Activated CD8-positive, alpha-beta T cell treated with anti-CD3 and anti-CD28 coated beads, Interleukin-2, amount 10 ng/mL, durations not matched to agents 7 days and 5 days (primary cell): ENCODE measurements at regions not wholly inside any gene's neighbourhood (a gene's known extent, or its start where the extent isn't known, plus 50 kb on each side); places are given as distances from the start of the nearest gene placed in this dataset.

Source experiments
- ATAC-seq: fragments of 150-1000 bp; cut with Tn5 transposase; one replicate; pipeline ENCODE4 v1.10.0; 2021; ENCODE audit warnings: moderate library complexity
- CTCF ChIA-PET: fragments of 350-600 bp; sonication (Branson Sonifier 250); formaldehyde crosslinking; loops from one replicate; lab custom pipeline; 2021; ENCODE audit warnings: antibody characterized with exemption; lab: Charles Lee
- POLR2A ChIA-PET: fragments of 350-600 bp; sonication (Branson Sonifier 250); formaldehyde crosslinking; loops from one replicate; lab custom pipeline; 2021; ENCODE audit warnings: antibody characterized with exemption; lab: Charles Lee
- DNase-seq: peaks from one replicate; pipeline ENCODE4 v3.0.0-alpha.2; 2020
- H3K27ac Mint-ChIP-seq: one replicate; pipeline ENCODE4 v1.8.0; 2021; ENCODE audit warnings: mild to moderate bottlenecking, mixed read lengths
- H3K27me3 Mint-ChIP-seq: one replicate; pipeline ENCODE4 v1.8.0; 2021; ENCODE audit warnings: low read depth, mixed read lengths
- H3K36me3 Mint-ChIP-seq: one replicate; pipeline ENCODE4 v1.8.0; 2021; ENCODE audit warnings: low read depth, mixed read lengths
- H3K4me1 Mint-ChIP-seq: one replicate; pipeline ENCODE4 v1.8.0; 2021; ENCODE audit warnings: low read depth, mixed read lengths
- H3K4me3 Mint-ChIP-seq: one replicate; pipeline ENCODE4 v1.8.0; 2021; ENCODE audit warnings: mild to moderate bottlenecking, mixed read lengths
- H3K9me3 Mint-ChIP-seq: one replicate; pipeline ENCODE4 v1.8.0; 2022; ENCODE audit warnings: mixed read lengths; ENCODE audit not compliant: insufficient read depth

DNA sequence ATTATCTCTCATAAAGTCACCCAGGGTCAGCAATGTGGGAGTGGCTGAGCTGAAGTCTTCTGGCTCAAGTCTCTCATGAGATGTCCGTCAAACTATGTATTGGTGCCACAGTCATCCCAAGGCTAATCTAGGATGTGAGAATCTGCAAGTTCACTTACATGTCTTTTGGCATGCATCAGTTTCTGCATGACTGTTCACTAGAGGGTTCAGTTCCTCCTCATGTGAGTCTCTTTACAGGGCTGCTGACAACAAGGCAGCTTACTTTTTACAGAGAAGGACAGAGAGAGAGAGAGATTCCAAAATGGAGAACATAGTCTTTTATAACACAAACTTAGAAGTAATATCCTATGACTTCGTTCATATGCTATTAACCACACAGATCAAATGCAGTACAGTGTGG lies 328.8 kb upstream of the SLITRK1 start:
- Mint-ChIP-seq H3K4me1 (no peaks in the 10 kb centered on the region), H3K36me3 (no peaks in the 10 kb centered on the region), H3K4me3 (no peak overlapping the region), H3K27me3 (peaks cover 2% of the 10 kb centered on the region), H3K27ac (no peak overlapping the region), H3K9me3 (no peaks in the 10 kb centered on the region)
- POLR2A ChIA-PET = no interaction called here
- no peak for DNase-seq
- no peak for ATAC-seq
- CTCF ChIA-PET = no interaction called here

DNA sequence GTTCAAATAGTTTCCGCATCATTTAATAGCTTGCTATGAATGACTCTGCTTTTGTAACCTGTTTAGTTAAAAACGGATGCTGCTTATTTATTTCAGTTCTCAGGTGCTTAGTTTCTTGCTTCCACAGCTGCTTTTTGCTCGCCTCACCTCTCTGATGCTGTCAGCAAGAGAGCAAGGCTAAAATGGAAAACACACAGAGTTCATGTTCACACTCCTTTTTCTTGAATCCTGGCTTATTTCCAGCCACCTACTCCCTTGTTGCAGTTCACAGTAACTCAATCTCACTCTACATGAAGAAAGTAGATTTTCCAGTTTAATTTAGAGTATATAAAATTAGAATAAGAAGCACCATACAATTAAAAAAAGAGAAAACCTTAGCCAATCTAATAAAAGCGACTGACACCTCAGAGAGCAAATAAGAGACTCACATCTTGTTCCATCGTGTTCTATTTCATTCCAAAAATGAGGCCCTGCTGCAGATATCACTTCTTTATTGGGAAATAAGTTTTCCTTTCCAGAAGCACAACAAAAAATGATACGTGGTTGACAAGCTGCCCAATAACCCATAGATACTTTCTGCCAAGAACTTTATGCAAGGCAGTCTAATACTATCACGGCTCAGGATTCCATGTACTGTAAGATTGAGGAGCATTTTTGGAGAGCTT lies 326.1 kb upstream of the SLITRK1 start:
- Mint-ChIP-seq H3K36me3 (no peaks in the 10 kb centered on the region), H3K4me1 (no peaks in the 10 kb centered on the region), H3K4me3 (no peak overlapping the region), H3K9me3 (no peaks in the 10 kb centered on the region), H3K27me3 (peaks cover 2% of the 10 kb centered on the region), H3K27ac (no peak overlapping the region)
- ChIA-PET POLR2A (no interaction called here), CTCF (no interaction called here)
- ATAC-seq (no peak), DNase-seq (no peak)

DNA sequence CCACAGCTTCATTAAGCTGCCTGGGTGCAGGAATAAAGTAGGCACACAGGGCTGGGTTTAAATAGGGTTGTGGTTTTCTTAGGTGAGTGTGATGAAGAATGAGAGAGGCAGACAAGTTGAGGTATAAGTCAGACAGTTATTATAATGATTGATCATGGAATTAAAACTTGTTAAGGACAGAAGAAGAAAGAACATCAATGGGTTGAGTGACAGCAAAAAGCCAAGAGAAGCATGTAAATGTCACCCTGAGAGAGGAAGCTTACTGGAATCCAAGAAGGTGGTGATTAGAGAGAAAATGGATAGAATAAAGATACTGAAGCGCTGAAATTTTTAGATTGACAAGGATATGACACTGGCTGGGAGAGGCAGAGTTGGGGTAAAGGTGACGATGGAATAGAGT lies 325.2 kb upstream of the SLITRK1 start:
- CTCF ChIA-PET = no interaction called here

DNA sequence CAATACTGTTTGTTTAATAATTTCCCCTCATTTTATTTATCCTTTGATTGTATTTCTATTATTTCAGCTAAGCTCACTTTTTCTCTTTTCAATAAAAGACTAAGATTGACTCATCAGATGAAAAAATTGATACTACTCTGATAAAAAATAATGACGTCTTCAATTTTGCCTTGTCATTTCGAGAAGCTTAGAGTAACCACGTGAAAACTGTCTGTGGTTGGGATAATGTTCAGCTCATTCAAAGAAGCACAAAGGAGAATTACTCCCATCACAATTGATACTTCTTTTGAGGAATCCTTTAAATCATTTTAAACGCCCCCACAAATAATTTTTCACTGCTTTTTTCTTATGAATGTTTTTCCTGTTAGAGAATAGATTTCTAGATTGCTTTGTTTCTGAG lies 318.7 kb upstream of the SLITRK1 start:
- Mint-ChIP-seq H3K36me3 (no peaks in the 10 kb centered on the region), H3K4me1 (peaks cover 5% of the 10 kb centered on the region), H3K9me3 (no peaks in the 10 kb centered on the region), H3K27ac (no peak overlapping the region), H3K27me3 (no peaks in the 10 kb centered on the region), H3K4me3 (no peak overlapping the region)
- ChIA-PET CTCF (interaction anchor here (0.9 kb wide), 1 partner anchor 8 kb away, joined by 3 read pairs; no protein-coding TSS in a partner anchor), POLR2A (no interaction called here)
- ATAC-seq (no peak), DNase-seq (no peak)

More for the DNA sequence above, 325.2 kb upstream of the SLITRK1 start:
- no peak for ATAC-seq
- Mint-ChIP-seq H3K27me3 (peaks cover under 1% of the 10 kb centered on the region), H3K36me3 (no peaks in the 10 kb centered on the region), H3K4me1 (no peaks in the 10 kb centered on the region), H3K27ac (no peak overlapping the region), H3K4me3 (no peak overlapping the region), H3K9me3 (no peaks in the 10 kb centered on the region)
- POLR2A ChIA-PET = no interaction called here
- DNase-seq = no peak

DNA sequence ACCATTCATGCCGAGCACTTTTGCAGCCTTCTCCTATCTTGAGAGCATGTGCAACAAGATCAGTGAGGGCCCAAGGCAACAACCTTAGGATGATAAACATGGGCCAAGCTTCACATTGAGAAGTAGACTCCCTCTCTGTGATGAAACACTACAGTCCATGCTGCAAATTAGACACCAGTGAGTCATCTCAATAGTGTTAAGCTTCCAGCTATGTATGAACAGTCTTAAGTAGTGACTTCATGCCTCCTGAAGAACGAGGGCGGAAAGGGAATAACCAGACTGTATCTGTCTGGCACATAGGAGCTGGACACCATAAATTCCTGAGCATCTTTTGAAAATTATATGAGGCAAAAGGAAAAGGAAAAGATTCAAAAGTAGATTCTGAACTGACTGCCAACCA lies 309.9 kb upstream of the SLITRK1 start:
- ChIA-PET CTCF (no interaction called here), POLR2A (no interaction called here)
- Mint-ChIP-seq H3K27me3 (no peaks in the 10 kb centered on the region), H3K4me1 (no peaks in the 10 kb centered on the region), H3K27ac (no peak overlapping the region), H3K4me3 (no peak overlapping the region), H3K36me3 (no peaks in the 10 kb centered on the region), H3K9me3 (no peaks in the 10 kb centered on the region)
- ATAC-seq (no peak), DNase-seq (no peak)

DNA sequence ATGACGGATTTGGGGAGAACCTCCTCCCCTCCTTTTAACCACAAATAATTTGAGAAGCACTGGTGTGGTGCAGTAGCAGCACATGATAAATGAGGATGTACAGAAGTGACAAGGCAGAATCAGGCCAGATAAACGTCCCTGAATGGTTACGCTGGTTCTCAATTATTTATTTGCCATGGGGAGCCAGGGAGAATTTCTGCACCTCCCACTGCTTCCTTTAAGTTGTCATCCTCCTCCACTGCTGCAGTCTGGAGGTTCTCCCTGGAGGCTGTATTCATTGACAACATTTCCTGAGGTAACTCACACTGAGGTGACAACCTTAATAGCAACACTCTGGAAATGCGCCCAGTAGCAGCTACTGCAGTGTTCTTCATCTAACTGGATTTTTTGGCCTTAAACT lies 308.9 kb upstream of the SLITRK1 start:
- H3K9me3 Mint-ChIP-seq = no peaks in the 10 kb centered on the region
- ChIA-PET CTCF (no interaction called here), POLR2A (no interaction called here)
- H3K4me3 Mint-ChIP-seq = no peak overlapping the region
- DNase-seq = no peak
- no peaks in the 10 kb centered on the region for H3K27me3 Mint-ChIP-seq
- no peaks in the 10 kb centered on the region for H3K36me3 Mint-ChIP-seq
- no peak for ATAC-seq
- no peaks in the 10 kb centered on the region for H3K4me1 Mint-ChIP-seq
- no peak overlapping the region for H3K27ac Mint-ChIP-seq

DNA sequence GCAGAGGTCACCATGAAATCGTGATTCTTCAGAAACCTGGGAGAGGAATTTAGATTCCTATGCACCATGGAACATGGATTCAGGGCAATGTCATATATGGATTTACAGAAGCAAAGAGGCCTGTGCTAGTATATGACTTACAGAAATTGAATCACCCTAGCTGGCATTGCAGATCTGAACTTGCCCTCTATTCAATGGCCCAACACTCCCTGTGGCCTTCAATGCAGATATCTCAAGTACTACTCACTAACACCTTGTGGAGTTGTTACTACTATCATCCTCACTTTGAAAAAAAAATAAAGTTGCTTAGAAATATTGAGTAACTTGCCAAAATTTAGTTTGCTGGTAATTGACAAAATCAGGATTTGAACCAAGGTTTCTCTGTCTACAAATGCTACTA lies 305.4 kb upstream of the SLITRK1 start:
- H3K27ac Mint-ChIP-seq = no peak overlapping the region
- H3K4me1 Mint-ChIP-seq = no peaks in the 10 kb centered on the region
- DNase-seq (no peak), ATAC-seq (no peak)
- ChIA-PET POLR2A (no interaction called here), CTCF (interaction anchor here (1.1 kb wide), 1 partner anchor 14 kb away, joined by 3 read pairs; no protein-coding TSS in a partner anchor)
- no peak overlapping the region for H3K4me3 Mint-ChIP-seq
- no peaks in the 10 kb centered on the region for H3K27me3 Mint-ChIP-seq
- no peaks in the 10 kb centered on the region for H3K9me3 Mint-ChIP-seq
- no peaks in the 10 kb centered on the region for H3K36me3 Mint-ChIP-seq

DNA sequence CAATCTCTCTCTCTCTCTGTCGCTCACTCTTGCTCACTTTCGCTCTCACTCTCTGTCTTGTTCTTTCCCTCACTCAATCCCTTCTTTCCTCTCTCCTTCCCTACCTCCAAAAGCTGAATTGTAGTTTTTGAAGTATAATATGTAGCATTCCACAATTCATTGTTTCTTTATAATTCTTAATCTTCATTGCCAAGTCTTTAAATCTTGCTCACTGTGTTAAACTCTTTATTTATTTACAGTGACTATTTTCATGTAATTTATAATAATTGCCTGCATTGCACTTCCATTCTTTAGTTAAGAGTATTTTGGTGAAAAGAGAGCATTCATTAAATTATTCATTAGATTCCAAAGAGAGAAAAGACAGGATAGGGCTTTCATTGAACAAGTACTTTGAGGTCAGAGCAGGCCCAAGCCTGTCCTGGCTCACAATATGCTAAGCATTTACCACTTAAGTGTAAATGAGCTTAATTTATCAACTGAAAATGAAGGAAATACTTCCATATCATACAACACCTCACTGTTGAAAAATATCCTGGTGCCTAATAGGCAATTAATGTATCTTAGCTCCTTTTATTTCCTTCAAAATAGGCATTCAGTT lies 257.4 kb upstream of the SLITRK1 start:
- no peak for ATAC-seq
- H3K4me1 Mint-ChIP-seq = peaks cover 32% of the 10 kb centered on the region
- H3K27ac Mint-ChIP-seq = peak overlapping the region; percentile 67
- peaks cover 5% of the 10 kb centered on the region for H3K36me3 Mint-ChIP-seq
- CTCF ChIA-PET = no interaction called here
- H3K9me3 Mint-ChIP-seq = no peaks in the 10 kb centered on the region
- POLR2A ChIA-PET = no interaction called here
- no peak overlapping the region for H3K4me3 Mint-ChIP-seq
- no peak for DNase-seq
- H3K27me3 Mint-ChIP-seq = no peaks in the 10 kb centered on the region

DNA sequence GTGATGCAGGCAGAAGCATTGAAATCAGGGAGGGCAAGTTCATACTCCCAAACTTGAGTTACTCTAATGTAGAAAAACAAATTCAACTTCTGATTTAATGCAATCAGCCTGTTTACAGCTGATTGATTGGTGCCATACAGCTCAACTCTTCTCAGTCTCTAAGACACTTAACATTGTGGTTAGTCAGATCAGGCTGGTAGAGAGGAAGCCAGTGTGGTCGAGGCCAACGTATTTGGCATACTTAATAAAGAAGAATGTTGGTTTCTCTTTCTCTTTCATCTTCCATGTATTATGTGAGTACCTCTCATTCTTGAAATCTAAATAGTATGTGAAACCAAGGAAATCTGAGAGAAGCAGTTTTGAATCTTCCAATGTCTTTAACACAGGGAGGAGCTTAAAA lies 255.0 kb upstream of the SLITRK1 start:
- Mint-ChIP-seq H3K27me3 (no peaks in the 10 kb centered on the region), H3K4me3 (peak overlapping the region; percentile 48), H3K27ac (peak overlapping the region; percentile 93), H3K4me1 (peaks cover 32% of the 10 kb centered on the region), H3K9me3 (no peaks in the 10 kb centered on the region), H3K36me3 (peaks cover 5% of the 10 kb centered on the region)
- ChIA-PET CTCF (interaction anchor here (1.6 kb wide), 1 partner anchor 11 kb away, joined by 5 read pairs; no protein-coding TSS in a partner anchor), POLR2A (no interaction called here)
- peak; percentile 99 for ATAC-seq
- peak; percentile 86 for DNase-seq

DNA sequence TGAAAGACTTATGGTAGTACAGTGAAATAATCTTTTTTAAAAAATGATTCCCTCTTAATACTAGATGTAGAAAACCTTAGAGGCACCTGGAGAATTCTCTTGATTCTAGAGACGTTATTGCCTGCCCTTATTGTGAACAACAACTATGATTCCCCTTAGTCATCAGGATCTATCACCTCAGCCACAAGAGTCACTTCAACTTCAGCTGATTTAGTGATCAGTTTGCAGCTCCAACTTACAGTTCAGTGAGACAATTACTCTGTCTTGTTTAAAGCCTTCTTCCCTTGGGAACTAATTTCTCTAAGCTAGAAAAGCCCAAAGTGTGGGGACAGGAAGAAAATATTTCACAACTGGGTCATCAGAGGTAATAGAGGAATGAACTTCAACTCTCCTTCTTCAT lies 254.3 kb upstream of the SLITRK1 start:
- ATAC-seq (peak; percentile 29), DNase-seq (no peak)
- ChIA-PET POLR2A (interaction anchor here (0.6 kb wide), 1 partner anchor 72 kb away, joined by 3 read pairs; no protein-coding TSS in a partner anchor), CTCF (interaction anchor here (0.5 to 1.6 kb wide), 2 partner anchors 10 to 271 kb away, joined by 4 to 5 read pairs; no protein-coding TSS in a partner anchor)
- Mint-ChIP-seq H3K36me3 (peaks cover 5% of the 10 kb centered on the region), H3K27ac (peak overlapping the region; percentile 93), H3K4me3 (peak overlapping the region; percentile 48), H3K9me3 (no peaks in the 10 kb centered on the region), H3K27me3 (no peaks in the 10 kb centered on the region), H3K4me1 (peaks cover 32% of the 10 kb centered on the region)

DNA sequence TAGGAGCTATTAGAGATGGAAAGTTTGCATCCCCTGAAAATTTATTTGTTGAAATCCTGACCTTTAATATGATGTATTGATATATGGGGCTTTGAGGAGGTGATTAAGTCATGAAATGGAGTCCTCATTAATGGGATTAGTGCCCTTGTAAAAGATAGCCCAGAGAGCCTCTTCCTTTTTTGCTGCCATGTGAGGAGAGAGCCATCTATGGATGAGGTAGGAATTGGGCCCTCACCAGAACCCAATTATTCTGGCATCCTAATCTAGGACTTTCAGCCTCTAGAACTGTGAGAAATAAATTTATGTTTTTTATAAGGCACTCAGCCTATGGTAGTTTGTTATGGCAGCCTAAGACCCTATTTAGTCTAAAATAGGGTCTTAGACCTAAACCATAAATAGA lies 250.2 kb upstream of the SLITRK1 start:
- Mint-ChIP-seq H3K4me1 (peaks cover 18% of the 10 kb centered on the region), H3K36me3 (peaks cover 3% of the 10 kb centered on the region), H3K9me3 (no peaks in the 10 kb centered on the region), H3K27me3 (no peaks in the 10 kb centered on the region), H3K4me3 (no peak overlapping the region), H3K27ac (no peak overlapping the region)
- POLR2A ChIA-PET = no interaction called here
- no peak for DNase-seq
- CTCF ChIA-PET = no interaction called here
- ATAC-seq = no peak

DNA sequence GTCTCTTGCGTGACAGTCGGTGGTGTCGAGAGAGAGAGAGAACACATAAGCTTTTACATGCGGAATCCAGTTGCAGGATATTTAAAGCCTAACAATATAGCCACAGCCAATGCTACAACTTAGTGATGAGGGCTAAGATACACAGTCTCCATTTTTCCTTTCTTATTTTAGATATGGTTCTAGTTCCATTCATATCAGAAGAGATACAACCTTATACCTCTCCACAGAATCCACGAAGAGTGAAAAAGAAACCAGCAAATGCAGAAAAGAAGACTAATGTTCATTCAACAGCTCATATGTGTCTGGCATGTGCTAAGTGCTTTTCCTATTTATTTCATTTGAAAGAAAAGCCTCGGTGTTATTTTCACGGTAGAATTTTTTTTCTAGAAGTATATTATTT lies 249.0 kb upstream of the SLITRK1 start:
- Mint-ChIP-seq H3K36me3 (peaks cover 3% of the 10 kb centered on the region), H3K4me1 (peaks cover 8% of the 10 kb centered on the region), H3K27ac (no peak overlapping the region), H3K9me3 (no peaks in the 10 kb centered on the region), H3K4me3 (no peak overlapping the region), H3K27me3 (no peaks in the 10 kb centered on the region)
- POLR2A ChIA-PET = no interaction called here
- ATAC-seq = no peak
- no peak for DNase-seq
- CTCF ChIA-PET = no interaction called here
